WTC11 (cell line): ENCODE measurements at regions not wholly inside any gene's neighbourhood (a gene's known extent, or its start where the extent isn't known, plus 50 kb on each side); places are given as distances from the start of the nearest gene placed in this dataset.

Source experiments
- ATAC-seq: fragments of 200-7000 bp; cut with Tn5 transposase; 2 replicates; pipeline ENCODE4 v1.10.0; 2021; ENCODE audit warnings: mild to moderate bottlenecking, moderate library complexity
- CTCF ChIA-PET: fragments of 300-600 bp; sonication (Branson Sonifier 250); formaldehyde crosslinking; loops from one replicate; lab custom pipeline; 2021; ENCODE audit warnings: antibody characterized with exemption; lab: Charles Lee
- POLR2A ChIA-PET: fragments of 350-600 bp; sonication (Branson Sonifier 250); formaldehyde crosslinking; loops from one replicate; lab custom pipeline; 2021; ENCODE audit warnings: antibody characterized with exemption; lab: Charles Lee
- DNase-seq: peaks from one replicate; pipeline ENCODE4 v3.0.0; 2021; ENCODE audit warnings: low spot score
- H3K27ac Mint-ChIP-seq: 2 replicates; pipeline ENCODE4 v1.8.0; 2021; ENCODE audit warnings: mixed read lengths
- H3K27me3 Mint-ChIP-seq: 2 replicates; pipeline ENCODE4 v1.8.0; 2021; ENCODE audit warnings: low read depth, mild to moderate bottlenecking, moderate library complexity, mixed read lengths
- H3K36me3 Mint-ChIP-seq: 2 replicates; pipeline ENCODE4 v1.8.0; 2021; ENCODE audit warnings: mixed read lengths
- H3K4me1 Mint-ChIP-seq: 2 replicates; pipeline ENCODE4 v1.8.0; 2022; ENCODE audit warnings: mixed read lengths
- H3K4me3 Mint-ChIP-seq: 2 replicates; pipeline ENCODE4 v1.8.0; 2021; ENCODE audit warnings: mild to moderate bottlenecking, moderate library complexity, mixed read lengths
- H3K9me3 Mint-ChIP-seq: 2 replicates; pipeline ENCODE4 v1.8.0; 2021; ENCODE audit warnings: mixed read lengths
- ATF6 ChIP-seq: sonication (generic); formaldehyde crosslinking; IDR thresholded peaks from 2 replicates; pipeline ENCODE4 v1.8.1; 2023; ENCODE audit warnings: mild to moderate bottlenecking, missing genetic modification reagents
- E2F5 ChIP-seq: sonication (generic); formaldehyde crosslinking; IDR thresholded peaks from 2 replicates; pipeline ENCODE4 v1.8.1; 2022; ENCODE audit warnings: mild to moderate bottlenecking, moderate library complexity, missing genetic modification reagents
- ESRRA ChIP-seq: sonication (generic); formaldehyde crosslinking; IDR thresholded peaks from 2 replicates; pipeline ENCODE4 v1.8.1; 2022; ENCODE audit warnings: mild to moderate bottlenecking, missing genetic modification reagents, borderline replicate concordance
- GTF2I ChIP-seq: fragments of 250-450 bp; sonication (Bioruptor Pico); conservative IDR thresholded peaks from 2 replicates; pipeline ENCODE4 v1.4.0; 2021; ENCODE audit warnings: mild to moderate bottlenecking
- IRF2 ChIP-seq: sonication (generic); formaldehyde crosslinking; IDR thresholded peaks from 2 replicates; pipeline ENCODE4 v1.8.0; 2022; ENCODE audit warnings: low read depth, missing genetic modification reagents, borderline replicate concordance
- JUN ChIP-seq: sonication (generic); formaldehyde crosslinking; IDR thresholded peaks from 2 replicates; pipeline ENCODE4 v1.8.0; 2023; ENCODE audit warnings: mild to moderate bottlenecking, missing genetic modification reagents
- MXD4 ChIP-seq: fragments of 250-450 bp; sonication (Bioruptor Pico); IDR thresholded peaks from 2 replicates; pipeline ENCODE4 v1.8.0; 2021; ENCODE audit warnings: mild to moderate bottlenecking, moderate library complexity, borderline replicate concordance
- NFE2L1 ChIP-seq: sonication (generic); formaldehyde crosslinking; IDR thresholded peaks from 2 replicates; pipeline ENCODE4 v1.8.1; 2023; ENCODE audit warnings: missing genetic modification reagents
- NR2C2 ChIP-seq: sonication (generic); formaldehyde crosslinking; IDR thresholded peaks from 2 replicates; pipeline ENCODE4 v1.8.0; 2022; ENCODE audit warnings: mild to moderate bottlenecking, missing genetic modification reagents
- NR3C1 ChIP-seq: sonication (generic); formaldehyde crosslinking; conservative IDR thresholded peaks from 2 replicates; pipeline ENCODE4 v1.8.1; 2023; ENCODE audit warnings: low read depth, mild to moderate bottlenecking, missing genetic modification reagents
- RORB ChIP-seq: fragments of 250-450 bp; sonication (Bioruptor Pico); IDR thresholded peaks from 2 replicates; pipeline ENCODE4 v1.9.0; 2021; ENCODE audit warnings: mild to moderate bottlenecking
- ZNF138 ChIP-seq: sonication (generic); formaldehyde crosslinking; conservative IDR thresholded peaks from 2 replicates; pipeline ENCODE4 v1.8.1; 2022; ENCODE audit warnings: mild to moderate bottlenecking, moderate library complexity, missing genetic modification reagents
- ZNF317 ChIP-seq: sonication (generic); formaldehyde crosslinking; IDR thresholded peaks from 2 replicates; pipeline ENCODE4 v1.8.1; 2023; ENCODE audit warnings: low read depth, mild to moderate bottlenecking, moderate library complexity, missing genetic modification reagents, borderline replicate concordance
- ZNF416 ChIP-seq: fragments of 250-450 bp; sonication (Bioruptor Pico); IDR thresholded peaks from 2 replicates; pipeline ENCODE4 v1.9.0; 2021; ENCODE audit warnings: mild to moderate bottlenecking, inconsistent platforms
- ZNF425 ChIP-seq: fragments of 250-450 bp; sonication (Bioruptor Pico); conservative IDR thresholded peaks from 2 replicates; pipeline ENCODE4 v1.9.0; 2021; ENCODE audit warnings: mild to moderate bottlenecking
- ZNF512 ChIP-seq: sonication (generic); formaldehyde crosslinking; IDR thresholded peaks from 2 replicates; pipeline ENCODE4 v1.8.1; 2022; ENCODE audit warnings: missing genetic modification reagents, borderline replicate concordance
- TF ChIP-seq, protein P1 (sequence below): fragments of 250-450 bp; sonication (Bioruptor Pico); IDR thresholded peaks from 2 replicates; pipeline ENCODE4 v1.8.0; 2021; ENCODE audit warnings: mild to moderate bottlenecking
- TF ChIP-seq, protein P2 (sequence below): sonication (generic); formaldehyde crosslinking; IDR thresholded peaks from 2 replicates; pipeline ENCODE4 v1.8.1; 2023; ENCODE audit warnings: mild to moderate bottlenecking, missing genetic modification reagents, borderline replicate concordance
- TF ChIP-seq, protein P3 (sequence below): sonication (generic); formaldehyde crosslinking; conservative IDR thresholded peaks from 2 replicates; pipeline ENCODE4 v1.8.1; 2023; ENCODE audit warnings: mild to moderate bottlenecking, low read depth, missing genetic modification reagents, moderate library complexity

GRCh38 chr2:134073023-134073422, 180.8 kb upstream of the MGAT5 start (continued):
- no peak for TF ChIP-seq ZNF512 (CRISPR knock-in tag)
- TF ChIP-seq IRF2 (CRISPR knock-in tag): no peak
- no peak for TF ChIP-seq NFE2L1 (CRISPR knock-in tag)
- TF ChIP-seq JUN: no peak
- no peak for TF ChIP-seq ZNF138 (CRISPR knock-in tag)
- TF ChIP-seq RORB: no peak
- TF ChIP-seq NR3C1 (CRISPR knock-in tag): no peak
- TF ChIP-seq, all 79 proteins: peak for 0

GRCh38 chr2:134074619-134075018, 179.3 kb upstream of the MGAT5 start:
- CTCF ChIA-PET: interaction anchor here (1.1 kb wide), 1 partner anchor 12 kb away, joined by 3 read pairs; no protein-coding TSS in a partner anchor
- peaks cover 8% of the 10 kb centered on the region for H3K9me3 Mint-ChIP-seq
- no peaks in the 10 kb centered on the region for H3K36me3 Mint-ChIP-seq
- TF ChIP-seq ZNF425 (CRISPR knock-in tag) (no peak), ZNF317 (CRISPR knock-in tag) (no peak), NR2C2 (CRISPR knock-in tag) (no peak), MXD4 (CRISPR knock-in tag) (no peak)
- TF ChIP-seq, protein P1, sequence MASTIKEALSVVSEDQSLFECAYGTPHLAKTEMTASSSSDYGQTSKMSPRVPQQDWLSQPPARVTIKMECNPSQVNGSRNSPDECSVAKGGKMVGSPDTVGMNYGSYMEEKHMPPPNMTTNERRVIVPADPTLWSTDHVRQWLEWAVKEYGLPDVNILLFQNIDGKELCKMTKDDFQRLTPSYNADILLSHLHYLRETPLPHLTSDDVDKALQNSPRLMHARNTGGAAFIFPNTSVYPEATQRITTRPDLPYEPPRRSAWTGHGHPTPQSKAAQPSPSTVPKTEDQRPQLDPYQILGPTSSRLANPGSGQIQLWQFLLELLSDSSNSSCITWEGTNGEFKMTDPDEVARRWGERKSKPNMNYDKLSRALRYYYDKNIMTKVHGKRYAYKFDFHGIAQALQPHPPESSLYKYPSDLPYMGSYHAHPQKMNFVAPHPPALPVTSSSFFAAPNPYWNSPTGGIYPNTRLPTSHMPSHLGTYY (CRISPR knock-in tag): no peak
- H3K4me3 Mint-ChIP-seq: no peak overlapping the region
- H3K27ac Mint-ChIP-seq: no peak overlapping the region
- ATAC-seq: no peak
- peaks cover 6% of the 10 kb centered on the region for H3K4me1 Mint-ChIP-seq
- H3K27me3 Mint-ChIP-seq: no peaks in the 10 kb centered on the region; the same call in 1 of the 2 replicates
- POLR2A ChIA-PET: no interaction called here
- no peak for DNase-seq

DNA sequence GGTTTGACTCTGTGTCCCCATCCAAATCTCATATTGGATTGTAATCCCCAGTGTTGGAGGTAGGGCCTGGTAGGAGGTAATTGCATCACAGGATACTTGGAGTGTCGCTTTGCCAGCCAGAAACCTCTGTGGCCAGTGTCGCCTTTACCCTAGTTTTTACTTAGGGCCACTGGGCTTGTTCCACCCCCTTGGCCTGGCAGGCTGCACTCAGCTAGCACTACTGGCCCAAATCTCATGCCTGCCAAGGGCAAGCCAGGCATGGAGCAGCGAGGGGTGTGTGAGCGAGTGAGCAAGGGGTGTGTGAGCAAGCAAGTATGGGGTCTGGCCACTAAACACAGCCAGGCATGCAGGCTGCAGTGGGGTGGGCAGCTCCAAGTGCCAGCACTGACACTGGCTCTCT, 178.7 kb upstream of the MGAT5 start:
- CTCF ChIA-PET: interaction anchor here (1.1 kb wide), 1 partner anchor 47 kb away, joined by 3 read pairs; no protein-coding TSS in a partner anchor
- Mint-ChIP-seq H3K4me3 (no peak overlapping the region), H3K9me3 (peaks cover 8% of the 10 kb centered on the region), H3K4me1 (peaks cover 11% of the 10 kb centered on the region), H3K27ac (no peak overlapping the region), H3K36me3 (no peaks in the 10 kb centered on the region), H3K27me3 (no peaks in the 10 kb centered on the region; the same call in 1 of the 2 replicates)
- ATAC-seq: no peak
- POLR2A ChIA-PET: no interaction called here
- no peak for DNase-seq
- TF ChIP-seq, protein P2, sequence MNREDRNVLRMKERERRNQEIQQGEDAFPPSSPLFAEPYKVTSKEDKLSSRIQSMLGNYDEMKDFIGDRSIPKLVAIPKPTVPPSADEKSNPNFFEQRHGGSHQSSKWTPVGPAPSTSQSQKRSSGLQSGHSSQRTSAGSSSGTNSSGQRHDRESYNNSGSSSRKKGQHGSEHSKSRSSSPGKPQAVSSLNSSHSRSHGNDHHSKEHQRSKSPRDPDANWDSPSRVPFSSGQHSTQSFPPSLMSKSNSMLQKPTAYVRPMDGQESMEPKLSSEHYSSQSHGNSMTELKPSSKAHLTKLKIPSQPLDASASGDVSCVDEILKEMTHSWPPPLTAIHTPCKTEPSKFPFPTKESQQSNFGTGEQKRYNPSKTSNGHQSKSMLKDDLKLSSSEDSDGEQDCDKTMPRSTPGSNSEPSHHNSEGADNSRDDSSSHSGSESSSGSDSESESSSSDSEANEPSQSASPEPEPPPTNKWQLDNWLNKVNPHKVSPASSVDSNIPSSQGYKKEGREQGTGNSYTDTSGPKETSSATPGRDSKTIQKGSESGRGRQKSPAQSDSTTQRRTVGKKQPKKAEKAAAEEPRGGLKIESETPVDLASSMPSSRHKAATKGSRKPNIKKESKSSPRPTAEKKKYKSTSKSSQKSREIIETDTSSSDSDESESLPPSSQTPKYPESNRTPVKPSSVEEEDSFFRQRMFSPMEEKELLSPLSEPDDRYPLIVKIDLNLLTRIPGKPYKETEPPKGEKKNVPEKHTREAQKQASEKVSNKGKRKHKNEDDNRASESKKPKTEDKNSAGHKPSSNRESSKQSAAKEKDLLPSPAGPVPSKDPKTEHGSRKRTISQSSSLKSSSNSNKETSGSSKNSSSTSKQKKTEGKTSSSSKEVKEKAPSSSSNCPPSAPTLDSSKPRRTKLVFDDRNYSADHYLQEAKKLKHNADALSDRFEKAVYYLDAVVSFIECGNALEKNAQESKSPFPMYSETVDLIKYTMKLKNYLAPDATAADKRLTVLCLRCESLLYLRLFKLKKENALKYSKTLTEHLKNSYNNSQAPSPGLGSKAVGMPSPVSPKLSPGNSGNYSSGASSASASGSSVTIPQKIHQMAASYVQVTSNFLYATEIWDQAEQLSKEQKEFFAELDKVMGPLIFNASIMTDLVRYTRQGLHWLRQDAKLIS (CRISPR knock-in tag): no peak
- no peak for TF ChIP-seq ATF6 (CRISPR knock-in tag)
- no peak for TF ChIP-seq GTF2I
- no peak for TF ChIP-seq E2F5 (CRISPR knock-in tag)
- TF ChIP-seq, protein P3, sequence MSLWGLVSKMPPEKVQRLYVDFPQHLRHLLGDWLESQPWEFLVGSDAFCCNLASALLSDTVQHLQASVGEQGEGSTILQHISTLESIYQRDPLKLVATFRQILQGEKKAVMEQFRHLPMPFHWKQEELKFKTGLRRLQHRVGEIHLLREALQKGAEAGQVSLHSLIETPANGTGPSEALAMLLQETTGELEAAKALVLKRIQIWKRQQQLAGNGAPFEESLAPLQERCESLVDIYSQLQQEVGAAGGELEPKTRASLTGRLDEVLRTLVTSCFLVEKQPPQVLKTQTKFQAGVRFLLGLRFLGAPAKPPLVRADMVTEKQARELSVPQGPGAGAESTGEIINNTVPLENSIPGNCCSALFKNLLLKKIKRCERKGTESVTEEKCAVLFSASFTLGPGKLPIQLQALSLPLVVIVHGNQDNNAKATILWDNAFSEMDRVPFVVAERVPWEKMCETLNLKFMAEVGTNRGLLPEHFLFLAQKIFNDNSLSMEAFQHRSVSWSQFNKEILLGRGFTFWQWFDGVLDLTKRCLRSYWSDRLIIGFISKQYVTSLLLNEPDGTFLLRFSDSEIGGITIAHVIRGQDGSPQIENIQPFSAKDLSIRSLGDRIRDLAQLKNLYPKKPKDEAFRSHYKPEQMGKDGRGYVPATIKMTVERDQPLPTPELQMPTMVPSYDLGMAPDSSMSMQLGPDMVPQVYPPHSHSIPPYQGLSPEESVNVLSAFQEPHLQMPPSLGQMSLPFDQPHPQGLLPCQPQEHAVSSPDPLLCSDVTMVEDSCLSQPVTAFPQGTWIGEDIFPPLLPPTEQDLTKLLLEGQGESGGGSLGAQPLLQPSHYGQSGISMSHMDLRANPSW (CRISPR knock-in tag): no peak
- no peak for TF ChIP-seq ESRRA (CRISPR knock-in tag)
- TF ChIP-seq ZNF416 (CRISPR knock-in tag): no peak
- TF ChIP-seq NR3C1 (CRISPR knock-in tag): no peak
